ENCODE measurements at regions not wholly inside any gene's neighbourhood (a gene's known extent, or its start where the extent isn't known, plus 50 kb on each side); places are given as distances from the start of the nearest gene placed in this dataset.

GRCh38 chr18:28334516-28334915 is 157.6 kb upstream of the CDH2 start:
- no peak for TF ChIP-seq CTCF (IDR thresholded peaks at IDR 0.05; ENCODE audit: insufficient read depth, low read length, poor library complexity, severe bottlenecking)
- no peak for DNase-seq (ENCODE audit: low read depth)
- Histone ChIP-seq H3K4me3 (ENCODE audit: low read depth, low read length) (no peak overlapping the region), H3K36me3 (ENCODE audit: control insufficient read depth, insufficient read depth, low read length) (no peaks in the 10 kb centered on the region), H3K27me3 (ENCODE audit: control insufficient read depth, insufficient read depth, low read length) (no peaks in the 10 kb centered on the region)

GRCh38 chr18:28332071-28332470 is 155.1 kb upstream of the CDH2 start:
- no peaks in the 10 kb centered on the region for H3K27me3 ChIP-seq (ENCODE audit: control insufficient read depth, insufficient read depth, low read length)
- H3K4me3 ChIP-seq (ENCODE audit: low read depth, low read length), result no peak overlapping the region
- DNase-seq (ENCODE audit: low read depth), result no peak
- TF ChIP-seq CTCF (IDR thresholded peaks at IDR 0.05; ENCODE audit: insufficient read depth, low read length, poor library complexity, severe bottlenecking), result no peak
- no peaks in the 10 kb centered on the region for H3K36me3 ChIP-seq (ENCODE audit: control insufficient read depth, insufficient read depth, low read length)

GRCh38 chr18:28331551-28331950 is 154.6 kb upstream of the CDH2 start:
- H3K27me3 ChIP-seq (ENCODE audit: control insufficient read depth, insufficient read depth, low read length), result no peaks in the 10 kb centered on the region
- no peak for TF ChIP-seq CTCF (IDR thresholded peaks at IDR 0.05; ENCODE audit: insufficient read depth, low read length, poor library complexity, severe bottlenecking)
- no peaks in the 10 kb centered on the region for H3K36me3 ChIP-seq (ENCODE audit: control insufficient read depth, insufficient read depth, low read length)
- DNase-seq (ENCODE audit: low read depth), result no peak
- H3K4me3 ChIP-seq (ENCODE audit: low read depth, low read length), result no peak overlapping the region

- H3K27me3 ChIP-seq (ENCODE audit: control insufficient read depth, insufficient read depth, low read length), result no peaks in the 10 kb centered on the region
- no peak for DNase-seq (ENCODE audit: low read depth)
- H3K4me3 ChIP-seq (ENCODE audit: low read depth, low read length), result no peak overlapping the region
- TF ChIP-seq CTCF (IDR thresholded peaks at IDR 0.05; ENCODE audit: insufficient read depth, low read length, poor library complexity, severe bottlenecking), result no peak
- no peaks in the 10 kb centered on the region for H3K36me3 ChIP-seq (ENCODE audit: control insufficient read depth, insufficient read depth, low read length)
These were observed 136.7 kb upstream of the CDH2 start for GRCh38 chr18:28313602-28314001.

- no peaks in the 10 kb centered on the region for H3K36me3 ChIP-seq (ENCODE audit: control insufficient read depth, insufficient read depth, low read length)
- no peak for DNase-seq (ENCODE audit: low read depth)
- no peaks in the 10 kb centered on the region for H3K27me3 ChIP-seq (ENCODE audit: control insufficient read depth, insufficient read depth, low read length)
- TF ChIP-seq CTCF (IDR thresholded peaks at IDR 0.05; ENCODE audit: insufficient read depth, low read length, poor library complexity, severe bottlenecking), result no peak
- H3K4me3 ChIP-seq (ENCODE audit: low read depth, low read length), result no peak overlapping the region
These were observed 111.9 kb upstream of the CDH2 start for GRCh38 chr18:28288784-28289183.

- H3K4me3 ChIP-seq (ENCODE audit: low read depth, low read length), result no peak overlapping the region
- no peaks in the 10 kb centered on the region for H3K27me3 ChIP-seq (ENCODE audit: control insufficient read depth, insufficient read depth, low read length)
- H3K36me3 ChIP-seq (ENCODE audit: control insufficient read depth, insufficient read depth, low read length), result no peaks in the 10 kb centered on the region
- no peak for DNase-seq (ENCODE audit: low read depth)
- no peak for TF ChIP-seq CTCF (IDR thresholded peaks at IDR 0.05; ENCODE audit: insufficient read depth, low read length, poor library complexity, severe bottlenecking)
These were observed 110.2 kb upstream of the CDH2 start for GRCh38 chr18:28287146-28287545.
